ENCODE measurements at regions not wholly inside any gene's neighbourhood (a gene's known extent, or its start where the extent isn't known, plus 50 kb on each side); places are given as distances from the start of the nearest gene placed in this dataset.

DNA sequence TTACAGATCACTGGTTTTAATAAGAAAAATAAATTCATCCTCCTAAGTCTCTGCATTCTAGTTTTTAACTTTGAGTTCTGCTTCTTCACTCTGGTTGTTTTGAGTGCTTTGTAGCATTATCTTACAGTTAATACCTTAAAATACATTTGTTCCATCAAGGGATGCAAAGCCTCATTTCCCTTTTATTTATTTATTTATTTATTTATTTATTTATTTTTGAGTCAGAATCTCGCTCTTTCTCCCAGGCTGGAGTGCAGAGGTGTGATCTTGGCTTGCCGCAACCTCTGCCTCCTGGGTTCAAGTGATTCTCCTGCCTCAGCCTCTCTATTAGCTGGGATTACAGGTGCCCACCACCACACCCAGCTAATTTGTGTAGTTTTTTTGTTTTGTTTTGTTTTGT is 147.8 kb downstream of the ZNF326 start:
- TF ChIP-seq EZH2 (IDR thresholded peaks at IDR 0.05; ENCODE audit: borderline replicate concordance) = no peak
- TF ChIP-seq, protein P1, sequence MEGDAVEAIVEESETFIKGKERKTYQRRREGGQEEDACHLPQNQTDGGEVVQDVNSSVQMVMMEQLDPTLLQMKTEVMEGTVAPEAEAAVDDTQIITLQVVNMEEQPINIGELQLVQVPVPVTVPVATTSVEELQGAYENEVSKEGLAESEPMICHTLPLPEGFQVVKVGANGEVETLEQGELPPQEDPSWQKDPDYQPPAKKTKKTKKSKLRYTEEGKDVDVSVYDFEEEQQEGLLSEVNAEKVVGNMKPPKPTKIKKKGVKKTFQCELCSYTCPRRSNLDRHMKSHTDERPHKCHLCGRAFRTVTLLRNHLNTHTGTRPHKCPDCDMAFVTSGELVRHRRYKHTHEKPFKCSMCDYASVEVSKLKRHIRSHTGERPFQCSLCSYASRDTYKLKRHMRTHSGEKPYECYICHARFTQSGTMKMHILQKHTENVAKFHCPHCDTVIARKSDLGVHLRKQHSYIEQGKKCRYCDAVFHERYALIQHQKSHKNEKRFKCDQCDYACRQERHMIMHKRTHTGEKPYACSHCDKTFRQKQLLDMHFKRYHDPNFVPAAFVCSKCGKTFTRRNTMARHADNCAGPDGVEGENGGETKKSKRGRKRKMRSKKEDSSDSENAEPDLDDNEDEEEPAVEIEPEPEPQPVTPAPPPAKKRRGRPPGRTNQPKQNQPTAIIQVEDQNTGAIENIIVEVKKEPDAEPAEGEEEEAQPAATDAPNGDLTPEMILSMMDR (IDR thresholded peaks at IDR 0.05; ENCODE audit: poor library complexity) = no peak
